DOHH2 (cell line): ENCODE measurements at regions not wholly inside any gene's neighbourhood (a gene's known extent, or its start where the extent isn't known, plus 50 kb on each side); places are given as distances from the start of the nearest gene placed in this dataset.

Experiments used
- EZH2phosphoT487 ChIP-seq: fragments of 200-600 bp; sonication (generic); IDR thresholded peaks from 2 replicates; pipeline ENCODE4 v1.6.1; 2017; ENCODE audit warnings: borderline replicate concordance, mild to moderate bottlenecking, antibody characterized with exemption, low read length, moderate library complexity, mixed read lengths
- TF ChIP-seq, protein P1 (sequence below): fragments of 200-600 bp; sonication (generic); IDR thresholded peaks from one replicate; pipeline ENCODE4 v1.5.1; 2014; ENCODE audit warnings: antibody characterized with exemption, mild to moderate bottlenecking, low read depth, low read length; ENCODE audit not compliant: poor library complexity, severe bottlenecking

DNA sequence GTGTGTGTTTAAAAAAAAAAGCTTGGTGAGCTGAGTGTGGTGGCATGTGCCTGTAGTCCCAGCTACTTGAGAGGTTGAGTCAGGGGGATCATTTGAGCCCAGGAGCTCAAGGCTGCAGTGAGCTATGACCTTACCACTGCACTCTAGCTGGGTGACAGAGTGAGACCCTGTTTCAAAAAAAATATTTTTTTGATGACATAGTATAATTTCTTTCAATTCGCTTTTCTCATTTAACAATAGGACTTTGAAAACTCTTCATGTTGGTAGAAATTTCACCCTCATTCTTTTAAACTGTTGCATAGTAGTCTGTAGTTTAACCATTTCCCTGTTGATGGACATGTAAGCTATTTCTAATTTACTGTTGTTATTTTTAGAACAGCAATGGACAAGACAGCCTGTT, 55.7 kb upstream of the EXOC6 start:
- TF ChIP-seq, protein P1, sequence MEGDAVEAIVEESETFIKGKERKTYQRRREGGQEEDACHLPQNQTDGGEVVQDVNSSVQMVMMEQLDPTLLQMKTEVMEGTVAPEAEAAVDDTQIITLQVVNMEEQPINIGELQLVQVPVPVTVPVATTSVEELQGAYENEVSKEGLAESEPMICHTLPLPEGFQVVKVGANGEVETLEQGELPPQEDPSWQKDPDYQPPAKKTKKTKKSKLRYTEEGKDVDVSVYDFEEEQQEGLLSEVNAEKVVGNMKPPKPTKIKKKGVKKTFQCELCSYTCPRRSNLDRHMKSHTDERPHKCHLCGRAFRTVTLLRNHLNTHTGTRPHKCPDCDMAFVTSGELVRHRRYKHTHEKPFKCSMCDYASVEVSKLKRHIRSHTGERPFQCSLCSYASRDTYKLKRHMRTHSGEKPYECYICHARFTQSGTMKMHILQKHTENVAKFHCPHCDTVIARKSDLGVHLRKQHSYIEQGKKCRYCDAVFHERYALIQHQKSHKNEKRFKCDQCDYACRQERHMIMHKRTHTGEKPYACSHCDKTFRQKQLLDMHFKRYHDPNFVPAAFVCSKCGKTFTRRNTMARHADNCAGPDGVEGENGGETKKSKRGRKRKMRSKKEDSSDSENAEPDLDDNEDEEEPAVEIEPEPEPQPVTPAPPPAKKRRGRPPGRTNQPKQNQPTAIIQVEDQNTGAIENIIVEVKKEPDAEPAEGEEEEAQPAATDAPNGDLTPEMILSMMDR, result no peak
- no peak for TF ChIP-seq EZH2phosphoT487
